MCF 10A (cell line): ENCODE measurements at regions not wholly inside any gene's neighbourhood (a gene's known extent, or its start where the extent isn't known, plus 50 kb on each side); places are given as distances from the start of the nearest gene placed in this dataset.

Experiments used
- BruUV-seq: library from RNA; stranded (reverse); fragments of 400-500 nt; replicated peaks from 2 replicates; lab custom pipeline; 2021; lab: Mats Ljungman, UMichigan
- CTCF ChIA-PET: fragments of 300-600 bp; sonication (Branson Sonifier 250); formaldehyde crosslinking; extraction: SDS; loops from one replicate; lab custom pipeline; 2021; ENCODE audit warnings: antibody characterized with exemption, inconsistent platforms; lab: Yijun Ruan, JAX
- POLR2A ChIA-PET: fragments of 300-600, 350-650 bp; sonication (Branson Sonifier 250); formaldehyde crosslinking; extraction: SDS; loops from one replicate; lab custom pipeline; 2020; ENCODE audit warnings: antibody characterized with exemption, inconsistent platforms; lab: Yijun Ruan, JAX
- DNase-seq: peaks from one replicate; pipeline ENCODE4 v3.0.0-alpha.2; 2018; ENCODE audit not compliant: unreplicated experiment
- H3K27ac Mint-ChIP-seq: one replicate; pipeline ENCODE4 v1.8.0; 2022; ENCODE audit warnings: mild to moderate bottlenecking, low read depth, mixed read lengths; ENCODE audit not compliant: unreplicated experiment
- H3K27me3 Mint-ChIP-seq: one replicate; pipeline ENCODE4 v1.8.0; 2022; ENCODE audit warnings: mixed read lengths; ENCODE audit not compliant: insufficient read depth, unreplicated experiment
- H3K36me3 Mint-ChIP-seq: one replicate; pipeline ENCODE4 v1.8.0; 2022; ENCODE audit warnings: mild to moderate bottlenecking, moderate library complexity, mixed read lengths; ENCODE audit not compliant: insufficient read depth, unreplicated experiment
- H3K4me1 Mint-ChIP-seq: one replicate; pipeline ENCODE4 v1.8.0; 2022; ENCODE audit warnings: mixed read lengths; ENCODE audit not compliant: insufficient read depth, unreplicated experiment
- H3K4me3 Mint-ChIP-seq: one replicate; pipeline ENCODE4 v1.8.0; 2022; ENCODE audit warnings: mild to moderate bottlenecking, moderate library complexity, mixed read lengths; ENCODE audit not compliant: unreplicated experiment
- H3K9me3 Mint-ChIP-seq: one replicate; pipeline ENCODE4 v1.8.0; 2022; ENCODE audit warnings: mixed read lengths; ENCODE audit not compliant: unreplicated experiment
- intact Hi-C: fragments of 100-400 bp; cut with micrococcal nuclease; formaldehyde crosslinking; loops from 2 replicates; pipeline ENCODE4 v1.14.1; 2022
- TF ChIP-seq, protein P1 (sequence below): fragments of 200-600 bp; IDR thresholded peaks from one replicate; pipeline ENCODE4 v1.8.0; 2022; ENCODE audit warnings: antibody characterized with exemption, mild to moderate bottlenecking; ENCODE audit not compliant: unreplicated experiment

- Mint-ChIP-seq H3K36me3 (no peaks in the 10 kb centered on the region), H3K4me3 (peak overlapping the region; percentile 66), H3K27me3 (no peaks in the 10 kb centered on the region), H3K9me3 (no peaks in the 10 kb centered on the region), H3K4me1 (peaks cover 31% of the 10 kb centered on the region), H3K27ac (peak overlapping the region; percentile 88)
- TF ChIP-seq, protein P1, sequence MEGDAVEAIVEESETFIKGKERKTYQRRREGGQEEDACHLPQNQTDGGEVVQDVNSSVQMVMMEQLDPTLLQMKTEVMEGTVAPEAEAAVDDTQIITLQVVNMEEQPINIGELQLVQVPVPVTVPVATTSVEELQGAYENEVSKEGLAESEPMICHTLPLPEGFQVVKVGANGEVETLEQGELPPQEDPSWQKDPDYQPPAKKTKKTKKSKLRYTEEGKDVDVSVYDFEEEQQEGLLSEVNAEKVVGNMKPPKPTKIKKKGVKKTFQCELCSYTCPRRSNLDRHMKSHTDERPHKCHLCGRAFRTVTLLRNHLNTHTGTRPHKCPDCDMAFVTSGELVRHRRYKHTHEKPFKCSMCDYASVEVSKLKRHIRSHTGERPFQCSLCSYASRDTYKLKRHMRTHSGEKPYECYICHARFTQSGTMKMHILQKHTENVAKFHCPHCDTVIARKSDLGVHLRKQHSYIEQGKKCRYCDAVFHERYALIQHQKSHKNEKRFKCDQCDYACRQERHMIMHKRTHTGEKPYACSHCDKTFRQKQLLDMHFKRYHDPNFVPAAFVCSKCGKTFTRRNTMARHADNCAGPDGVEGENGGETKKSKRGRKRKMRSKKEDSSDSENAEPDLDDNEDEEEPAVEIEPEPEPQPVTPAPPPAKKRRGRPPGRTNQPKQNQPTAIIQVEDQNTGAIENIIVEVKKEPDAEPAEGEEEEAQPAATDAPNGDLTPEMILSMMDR: no peak
- POLR2A ChIA-PET: interaction anchor here (0.7 to 3.3 kb wide), 4 partner anchors 12 to 339 kb away, joined by 3 to 26 read pairs (median 4); partner anchors contain the start of gene PRR15
- CTCF ChIA-PET: interaction anchor here (0.6 to 4.0 kb wide), 6 partner anchors 9 to 737 kb away, joined by 3 to 18 read pairs (median 5); no protein-coding TSS in a partner anchor
- intact Hi-C loops: loop anchor here (5.0 to 10.0 kb wide), 2 partner anchors 60 to 518 kb away; partner anchors contain the start of gene PRR15
- DNase-seq: peak; percentile 95
- BruUV-seq: TSS peak; percentile 81
These were observed 59.0 kb downstream of the PRR15 start for GRCh38 chr7:29622335-29623265.

DNA sequence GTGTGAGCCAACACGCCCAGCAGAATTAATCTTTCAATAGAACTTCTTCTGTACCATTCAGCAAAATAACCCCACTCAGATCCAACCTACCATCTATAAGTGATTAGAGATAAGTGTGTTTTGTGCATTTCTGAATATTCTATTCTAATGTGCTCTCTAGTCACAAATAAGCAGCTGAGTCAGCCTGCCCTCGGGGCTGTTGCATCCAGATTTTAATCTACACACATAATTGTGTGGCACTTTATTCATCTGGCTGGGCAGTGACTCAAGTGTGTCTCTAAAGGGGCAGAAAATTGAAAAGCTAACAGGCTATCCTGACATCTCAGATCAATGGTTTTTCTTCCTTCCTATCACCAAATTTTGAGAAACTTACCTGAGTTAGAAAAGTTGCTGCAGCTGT is 60.3 kb downstream of the PRR15 start:
- no TSS peak for BruUV-seq
- Mint-ChIP-seq H3K4me1 (peaks cover 31% of the 10 kb centered on the region), H3K9me3 (no peaks in the 10 kb centered on the region), H3K27me3 (no peaks in the 10 kb centered on the region), H3K4me3 (no peak overlapping the region), H3K36me3 (no peaks in the 10 kb centered on the region), H3K27ac (peak overlapping the region; percentile 49)
- intact Hi-C loops: loop anchor here (5.0 to 10.0 kb wide), 2 partner anchors 62 to 519 kb away; partner anchors contain the start of gene PRR15
- DNase-seq: peak; percentile 61
- TF ChIP-seq, protein P1: no peak
- POLR2A ChIA-PET: interaction anchor here (0.5 to 3.3 kb wide), 5 partner anchors 12 to 454 kb away, joined by 3 to 26 read pairs (median 4); no protein-coding TSS in a partner anchor
- CTCF ChIA-PET: interaction anchor here (0.6 to 1.5 kb wide), 6 partner anchors 11 to 702 kb away, joined by 3 to 13 read pairs (median 4); no protein-coding TSS in a partner anchor

DNA sequence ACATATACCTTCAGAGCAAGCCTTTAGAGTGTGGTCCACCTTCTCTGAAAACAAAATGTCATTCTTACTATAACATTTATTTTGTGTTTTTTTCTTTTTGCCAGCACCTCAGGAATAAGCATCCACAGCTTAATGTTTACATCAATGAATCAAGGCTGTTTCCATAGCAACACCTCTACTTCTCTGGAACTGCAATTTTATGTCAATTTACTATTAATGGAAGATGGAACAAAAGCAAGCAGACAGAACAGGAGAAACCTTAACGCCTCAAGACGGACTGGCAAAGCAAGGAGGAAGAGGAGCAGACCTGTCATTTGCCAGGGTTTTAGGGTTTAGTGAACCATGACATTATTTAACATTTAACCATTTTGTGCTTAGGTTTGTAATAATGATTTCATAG is 63.1 kb downstream of the PRR15 start:
- TF ChIP-seq, protein P1: no peak
- Mint-ChIP-seq H3K4me3 (no peak overlapping the region), H3K4me1 (peaks cover 21% of the 10 kb centered on the region), H3K27ac (no peak overlapping the region), H3K9me3 (no peaks in the 10 kb centered on the region), H3K27me3 (no peaks in the 10 kb centered on the region), H3K36me3 (peaks cover 5% of the 10 kb centered on the region)
- POLR2A ChIA-PET: no interaction called here
- BruUV-seq: no TSS peak
- CTCF ChIA-PET: interaction anchor here (0.6 to 1.0 kb wide), 2 partner anchors 17 to 232 kb away, joined by 3 to 5 read pairs; no protein-coding TSS in a partner anchor
- no peak for DNase-seq
- intact Hi-C loops: loop anchor here (10.0 kb wide), 1 partner anchor 522 kb away; no protein-coding TSS in a partner anchor

GRCh38 chr7:29627631-29628030 is 64.0 kb downstream of the PRR15 start:
- no TSS peak for BruUV-seq
- CTCF ChIA-PET: interaction anchor here (0.7 to 1.0 kb wide), 3 partner anchors 17 to 706 kb away, joined by 3 to 5 read pairs (median 4); no protein-coding TSS in a partner anchor
- Mint-ChIP-seq H3K27ac (no peak overlapping the region), H3K4me3 (no peak overlapping the region), H3K36me3 (peaks cover 5% of the 10 kb centered on the region), H3K27me3 (no peaks in the 10 kb centered on the region), H3K4me1 (peaks cover 15% of the 10 kb centered on the region), H3K9me3 (no peaks in the 10 kb centered on the region)
- TF ChIP-seq, protein P1: no peak
- intact Hi-C loops: loop anchor here (10.0 kb wide), 1 partner anchor 523 kb away; no protein-coding TSS in a partner anchor
- no peak for DNase-seq
- POLR2A ChIA-PET: no interaction called here
